A549 (cell line): ENCODE measurements at regions not wholly inside any gene's neighbourhood (a gene's known extent, or its start where the extent isn't known, plus 50 kb on each side); places are given as distances from the start of the nearest gene placed in this dataset.

Experiments
- CHD2 ChIP-seq: fragments of 150-350 bp; IDR thresholded peaks from 2 replicates; pipeline ENCODE4 v1.6.1; 2014; ENCODE audit warnings: low read length; ENCODE audit not compliant: partially characterized antibody
- CTCF ChIP-seq: fragments of >200 bp; sonication (Bioruptor Twin); formaldehyde crosslinking; IDR thresholded peaks from 3 replicates; pipeline ENCODE4 v1.5.1; 2016
- EP300 ChIP-seq, 2 experiments: fragments of >200 bp; sonication (Bioruptor Twin); formaldehyde crosslinking; IDR thresholded peaks; 2 replicates in 1 of 2; 3 replicates in 1 of 2; pipeline ENCODE4 v1.6.1; 2016 to 2017
- HDAC2 ChIP-seq: fragments of 200-600 bp; sonication (generic); IDR thresholded peaks from 2 replicates; pipeline ENCODE4 v1.6.1; 2016
- POLR2A ChIP-seq: IDR thresholded peaks from 2 replicates; pipeline ENCODE4 v1.6.1; 2012; ENCODE audit warnings: mild to moderate bottlenecking, low read length
- REST ChIP-seq: fragments of 200-600 bp; sonication (generic); IDR thresholded peaks from 2 replicates; pipeline ENCODE4 v1.6.1; 2016; ENCODE audit warnings: antibody characterized with exemption, mild to moderate bottlenecking, moderate library complexity
- RFX5 ChIP-seq: fragments of 450-650 bp; IDR thresholded peaks from 2 replicates; pipeline ENCODE4 v1.7.1; 2014; ENCODE audit warnings: antibody characterized with exemption, mild to moderate bottlenecking, moderate library complexity

GRCh38 chr9:93895535-93895934, 59.6 kb downstream of the BARX1 start:
- no peak for TF ChIP-seq CHD2
- TF ChIP-seq CTCF, result no peak
- TF ChIP-seq RFX5, result no peak
- TF ChIP-seq POLR2A, result no peak
- no peak for TF ChIP-seq EP300 (IDR thresholded peaks at IDR 0.05)
- no peak for TF ChIP-seq HDAC2
- TF ChIP-seq REST, result no peak
